Breast epithelium (tissue), 3 donors: ENCODE measurements at regions not wholly inside any gene's neighbourhood (a gene's known extent, or its start where the extent isn't known, plus 50 kb on each side); places are given as distances from the start of the nearest gene placed in this dataset.

Source experiments
- POLR2A ChIP-seq: fragments of 450-650 bp; IDR thresholded peaks from one replicate; pipeline ENCODE4 v1.6.1; 2016; ENCODE audit warnings: antibody characterized with exemption, mild to moderate bottlenecking, moderate library complexity
- POLR2AphosphoS5 ChIP-seq, 3 donors: sonication (generic); formaldehyde crosslinking; IDR thresholded peaks; one replicate each; pipeline ENCODE4 v1.6.1; 2017; ENCODE audit warnings: antibody characterized with exemption in 3 of 3
- TF ChIP-seq, protein P1 (sequence below), 3 donors: fragments of 450-650 bp; IDR thresholded peaks; one replicate each; pipeline ENCODE4 v1.5.1; 2016 to 2017; ENCODE audit warnings: antibody characterized with exemption in 3 of 3, mild to moderate bottlenecking in 3 of 3, moderate library complexity in 3 of 3

DNA sequence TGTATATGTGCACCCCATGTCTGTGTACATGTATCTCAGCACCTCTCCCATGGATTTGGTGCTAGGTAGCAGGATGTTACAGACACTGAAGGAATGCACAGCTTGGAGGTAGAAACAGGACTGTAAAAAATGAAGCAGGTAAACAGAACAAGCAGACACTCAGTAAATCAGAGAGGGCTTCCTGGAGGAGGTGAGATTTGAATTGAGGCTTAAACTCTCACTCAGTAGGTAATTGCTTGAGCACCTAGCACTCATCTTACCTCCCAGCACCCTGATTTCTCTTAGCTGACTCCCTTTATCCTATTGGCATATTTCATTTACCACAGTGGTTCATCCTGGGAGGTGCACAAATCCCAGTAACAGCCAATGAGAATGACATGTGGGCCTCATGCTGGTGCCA, 537.9 kb upstream of the RAB6C start:
- TF ChIP-seq POLR2A (no peak), POLR2AphosphoS5 (IDR thresholded peaks at IDR 0.05) (no peak)
- TF ChIP-seq, protein P1, sequence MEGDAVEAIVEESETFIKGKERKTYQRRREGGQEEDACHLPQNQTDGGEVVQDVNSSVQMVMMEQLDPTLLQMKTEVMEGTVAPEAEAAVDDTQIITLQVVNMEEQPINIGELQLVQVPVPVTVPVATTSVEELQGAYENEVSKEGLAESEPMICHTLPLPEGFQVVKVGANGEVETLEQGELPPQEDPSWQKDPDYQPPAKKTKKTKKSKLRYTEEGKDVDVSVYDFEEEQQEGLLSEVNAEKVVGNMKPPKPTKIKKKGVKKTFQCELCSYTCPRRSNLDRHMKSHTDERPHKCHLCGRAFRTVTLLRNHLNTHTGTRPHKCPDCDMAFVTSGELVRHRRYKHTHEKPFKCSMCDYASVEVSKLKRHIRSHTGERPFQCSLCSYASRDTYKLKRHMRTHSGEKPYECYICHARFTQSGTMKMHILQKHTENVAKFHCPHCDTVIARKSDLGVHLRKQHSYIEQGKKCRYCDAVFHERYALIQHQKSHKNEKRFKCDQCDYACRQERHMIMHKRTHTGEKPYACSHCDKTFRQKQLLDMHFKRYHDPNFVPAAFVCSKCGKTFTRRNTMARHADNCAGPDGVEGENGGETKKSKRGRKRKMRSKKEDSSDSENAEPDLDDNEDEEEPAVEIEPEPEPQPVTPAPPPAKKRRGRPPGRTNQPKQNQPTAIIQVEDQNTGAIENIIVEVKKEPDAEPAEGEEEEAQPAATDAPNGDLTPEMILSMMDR (IDR thresholded peaks at IDR 0.05), result no peak
